VCaP (cell line): ENCODE measurements at regions not wholly inside any gene's neighbourhood (a gene's known extent, or its start where the extent isn't known, plus 50 kb on each side); places are given as distances from the start of the nearest gene placed in this dataset.

Experiments used
- H3K27ac ChIP-seq: fragments of 450-650 bp; 2 replicates; pipeline ENCODE4 v1.5.1; 2017
- CTCF ChIP-seq: fragments of 450-650 bp; conservative IDR thresholded peaks from 2 replicates; pipeline ENCODE4 v1.5.1; 2017; ENCODE audit warnings: mild to moderate bottlenecking, moderate library complexity

DNA sequence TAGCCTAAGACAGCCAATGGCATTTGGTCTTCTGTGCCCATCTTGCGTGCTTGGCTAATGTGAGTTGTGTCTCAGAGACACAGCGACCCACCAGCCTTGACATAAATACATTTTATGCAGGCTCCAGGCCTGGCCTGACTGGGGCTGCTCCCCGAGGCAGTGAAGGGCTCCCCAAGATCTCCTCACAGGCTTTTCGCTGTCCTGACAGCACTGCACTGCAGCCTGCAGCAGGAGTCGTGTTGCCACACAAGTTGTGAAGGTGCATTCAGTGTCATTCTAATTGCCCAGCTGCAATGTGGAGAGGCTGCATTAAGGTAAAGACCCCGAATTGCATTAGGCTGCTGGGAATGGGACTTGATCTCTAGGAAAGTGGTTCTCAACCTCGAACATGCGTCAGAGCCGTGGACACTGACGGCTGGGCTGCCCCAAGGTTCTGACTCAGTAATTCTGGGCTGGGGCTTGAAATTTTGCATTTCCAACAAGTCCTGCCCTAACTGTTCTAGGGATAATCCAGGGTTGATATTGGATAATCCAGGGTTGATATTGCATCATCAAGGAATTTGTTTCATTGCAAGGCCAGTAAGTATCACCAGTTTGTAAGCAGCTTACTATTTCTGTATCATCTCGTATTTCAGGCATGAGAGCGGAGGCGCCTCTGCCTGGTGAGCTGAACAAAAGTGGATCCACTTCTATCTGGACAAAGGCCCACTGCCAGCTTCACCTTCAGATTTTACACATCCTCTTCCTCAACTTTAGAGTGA lies 108.7 kb upstream of the INSIG1 start:
- H3K27ac ChIP-seq: no peak overlapping the region
- no peak for TF ChIP-seq CTCF

- no peak overlapping the region for H3K27ac ChIP-seq
- TF ChIP-seq CTCF: no peak
These were observed 108.1 kb upstream of the INSIG1 start for GRCh38 chr7:155189590-155189989.

DNA sequence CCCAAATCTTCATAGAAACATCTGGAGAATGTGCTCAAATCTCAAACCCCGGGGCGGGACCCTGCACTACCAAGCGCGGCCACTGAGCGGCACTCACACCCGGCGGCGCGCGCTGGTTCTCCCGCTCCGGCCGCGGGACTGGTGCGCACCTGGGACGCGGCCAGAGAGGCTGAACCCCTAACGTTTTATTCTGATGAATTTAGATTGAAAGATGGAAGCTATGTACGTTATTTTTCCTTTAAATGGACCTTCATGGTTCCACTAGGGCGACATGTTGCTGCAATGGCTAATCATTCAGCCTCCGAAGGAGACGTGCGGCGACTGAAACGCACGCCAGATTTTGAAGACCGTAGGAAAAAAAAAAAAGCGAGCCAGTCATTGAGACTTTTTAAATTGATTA lies 107.0 kb upstream of the INSIG1 start:
- H3K27ac ChIP-seq: no peak overlapping the region; the same call in 1 of the 2 replicates
- peak; percentile 98 for TF ChIP-seq CTCF

- H3K27ac ChIP-seq: no peak overlapping the region; the same call in 1 of the 2 replicates
- no peak for TF ChIP-seq CTCF
These were observed 106.5 kb upstream of the INSIG1 start for GRCh38 chr7:155191137-155191536.

- no peak overlapping the region for H3K27ac ChIP-seq
These were observed 105.7 kb upstream of the INSIG1 start for GRCh38 chr7:155191901-155192478.

GRCh38 chr7:155192961-155193640 lies 104.6 kb upstream of the INSIG1 start:
- TF ChIP-seq CTCF: no peak
- no peak overlapping the region for H3K27ac ChIP-seq

More at GRCh38 chr7:155191901-155192478, 105.7 kb upstream of the INSIG1 start:
- TF ChIP-seq CTCF: no peak

GRCh38 chr7:155193716-155194115 lies 104.0 kb upstream of the INSIG1 start:
- no peak for TF ChIP-seq CTCF

More at GRCh38 chr7:155193716-155194115, 104.0 kb upstream of the INSIG1 start:
- no peak overlapping the region for H3K27ac ChIP-seq
